ENCODE measurements at regions not wholly inside any gene's neighbourhood (a gene's known extent, or its start where the extent isn't known, plus 50 kb on each side); places are given as distances from the start of the nearest gene placed in this dataset.

DNA sequence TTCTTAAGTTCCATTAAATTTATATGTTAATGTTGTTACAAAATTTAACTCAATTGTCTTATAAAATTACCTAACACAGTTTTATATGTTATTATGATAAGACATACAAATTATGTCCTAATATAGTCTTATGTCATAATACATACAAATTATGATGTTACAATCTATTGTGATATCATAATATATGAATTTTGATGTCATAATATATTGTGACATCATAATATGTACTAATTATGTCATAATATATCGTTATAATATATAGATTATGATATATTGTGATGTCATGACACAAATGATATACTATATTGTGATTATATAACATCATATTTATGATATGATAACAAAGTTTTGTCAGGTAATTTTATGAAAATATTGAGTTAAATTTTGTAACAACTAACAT lies 1789.6 kb downstream of the TP53TG3F start:
- no peak overlapping the region for H3K27ac ChIP-seq (replicated peaks)
- TF ChIP-seq SPI1 (IDR thresholded peaks at IDR 0.05; ENCODE audit: borderline replicate concordance, low read depth) = no peak
- TF ChIP-seq POLR2AphosphoS5 (IDR thresholded peaks at IDR 0.05; ENCODE audit: low read depth) = no peak
- TF ChIP-seq GABPA (IDR thresholded peaks at IDR 0.05; ENCODE audit: low read depth) = no peak
- H3K27me3 ChIP-seq (ENCODE audit: insufficient read depth, poor library complexity, severe bottlenecking) = no peaks in the 10 kb centered on the region
- DNase-seq (ENCODE audit: low read depth in 1 of 2, low spot score in 1 of 2) = no peak
- no peak overlapping the region for H3K4me3 ChIP-seq (replicated peaks; ENCODE audit: insufficient read depth, low read length)

DNA sequence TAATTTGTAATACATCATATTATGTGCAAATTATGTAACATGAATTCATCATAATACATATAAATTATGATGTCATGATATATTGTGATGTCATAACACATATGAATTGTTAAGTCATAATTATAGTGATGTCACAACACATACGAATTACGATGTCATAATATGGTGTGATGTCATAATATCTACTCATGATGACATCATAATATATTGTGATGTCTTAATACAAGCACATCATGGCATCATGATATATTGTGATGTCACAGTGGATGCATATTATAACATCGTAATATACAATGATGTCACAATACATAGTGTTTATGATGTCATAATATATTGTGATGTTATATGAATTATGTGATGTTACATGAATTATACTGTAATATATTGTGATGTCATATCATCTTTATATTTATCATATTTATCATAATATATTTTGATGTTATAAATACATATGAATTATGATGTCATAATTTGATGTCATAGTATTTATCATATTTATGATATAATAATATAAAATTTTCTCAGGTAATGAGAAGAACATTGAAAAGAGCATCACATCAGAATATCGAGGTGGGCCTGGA lies 1793.0 kb downstream of the TP53TG3F start:
- peak in 1 of 2 experiments; percentile 24 for DNase-seq (ENCODE audit: low read depth in 1 of 2, low spot score in 1 of 2)
- Histone ChIP-seq H3K4me3 (replicated peaks; ENCODE audit: insufficient read depth, low read length) (no peak overlapping the region), H3K27me3 (ENCODE audit: insufficient read depth, poor library complexity, severe bottlenecking) (no peaks in the 10 kb centered on the region), H3K27ac (replicated peaks) (no peak overlapping the region)
- TF ChIP-seq SPI1 (IDR thresholded peaks at IDR 0.05; ENCODE audit: borderline replicate concordance, low read depth) (no peak), CTCF (IDR thresholded peaks at IDR 0.05; ENCODE audit: insufficient read depth, low read length) (no peak), GABPA (IDR thresholded peaks at IDR 0.05; ENCODE audit: low read depth) (no peak), POLR2AphosphoS5 (IDR thresholded peaks at IDR 0.05; ENCODE audit: low read depth) (no peak)
- TF ChIP-seq, protein P1, sequence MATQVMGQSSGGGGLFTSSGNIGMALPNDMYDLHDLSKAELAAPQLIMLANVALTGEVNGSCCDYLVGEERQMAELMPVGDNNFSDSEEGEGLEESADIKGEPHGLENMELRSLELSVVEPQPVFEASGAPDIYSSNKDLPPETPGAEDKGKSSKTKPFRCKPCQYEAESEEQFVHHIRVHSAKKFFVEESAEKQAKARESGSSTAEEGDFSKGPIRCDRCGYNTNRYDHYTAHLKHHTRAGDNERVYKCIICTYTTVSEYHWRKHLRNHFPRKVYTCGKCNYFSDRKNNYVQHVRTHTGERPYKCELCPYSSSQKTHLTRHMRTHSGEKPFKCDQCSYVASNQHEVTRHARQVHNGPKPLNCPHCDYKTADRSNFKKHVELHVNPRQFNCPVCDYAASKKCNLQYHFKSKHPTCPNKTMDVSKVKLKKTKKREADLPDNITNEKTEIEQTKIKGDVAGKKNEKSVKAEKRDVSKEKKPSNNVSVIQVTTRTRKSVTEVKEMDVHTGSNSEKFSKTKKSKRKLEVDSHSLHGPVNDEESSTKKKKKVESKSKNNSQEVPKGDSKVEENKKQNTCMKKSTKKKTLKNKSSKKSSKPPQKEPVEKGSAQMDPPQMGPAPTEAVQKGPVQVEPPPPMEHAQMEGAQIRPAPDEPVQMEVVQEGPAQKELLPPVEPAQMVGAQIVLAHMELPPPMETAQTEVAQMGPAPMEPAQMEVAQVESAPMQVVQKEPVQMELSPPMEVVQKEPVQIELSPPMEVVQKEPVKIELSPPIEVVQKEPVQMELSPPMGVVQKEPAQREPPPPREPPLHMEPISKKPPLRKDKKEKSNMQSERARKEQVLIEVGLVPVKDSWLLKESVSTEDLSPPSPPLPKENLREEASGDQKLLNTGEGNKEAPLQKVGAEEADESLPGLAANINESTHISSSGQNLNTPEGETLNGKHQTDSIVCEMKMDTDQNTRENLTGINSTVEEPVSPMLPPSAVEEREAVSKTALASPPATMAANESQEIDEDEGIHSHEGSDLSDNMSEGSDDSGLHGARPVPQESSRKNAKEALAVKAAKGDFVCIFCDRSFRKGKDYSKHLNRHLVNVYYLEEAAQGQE (IDR thresholded peaks at IDR 0.05; ENCODE audit: insufficient replicate concordance, low read depth) = no peak

GRCh38 chr16:35255186-35255803 lies 1795.9 kb downstream of the TP53TG3F start:
- Histone ChIP-seq H3K27me3 (ENCODE audit: insufficient read depth, poor library complexity, severe bottlenecking) (no peaks in the 10 kb centered on the region), H3K27ac (replicated peaks) (no peak overlapping the region), H3K4me3 (replicated peaks; ENCODE audit: insufficient read depth, low read length) (no peak overlapping the region)
- DNase-seq (ENCODE audit: low read depth in 1 of 2, low spot score in 1 of 2) = no peak
- TF ChIP-seq, protein P1 (IDR thresholded peaks at IDR 0.05; ENCODE audit: insufficient replicate concordance, low read depth) = no peak
- no peak for TF ChIP-seq GABPA (IDR thresholded peaks at IDR 0.05; ENCODE audit: low read depth)
- no peak for TF ChIP-seq POLR2AphosphoS5 (IDR thresholded peaks at IDR 0.05; ENCODE audit: low read depth)
- no peak for TF ChIP-seq SPI1 (IDR thresholded peaks at IDR 0.05; ENCODE audit: borderline replicate concordance, low read depth)

GRCh38 chr16:35255816-35256215 lies 1796.4 kb downstream of the TP53TG3F start:
- no peak overlapping the region for H3K27ac ChIP-seq (replicated peaks)
- no peak overlapping the region for H3K4me3 ChIP-seq (replicated peaks; ENCODE audit: insufficient read depth, low read length)
- TF ChIP-seq, protein P1 (IDR thresholded peaks at IDR 0.05; ENCODE audit: insufficient replicate concordance, low read depth) = no peak
- no peak for TF ChIP-seq CTCF (IDR thresholded peaks at IDR 0.05; ENCODE audit: insufficient read depth, low read length)
- no peak for TF ChIP-seq SPI1 (IDR thresholded peaks at IDR 0.05; ENCODE audit: borderline replicate concordance, low read depth)
- TF ChIP-seq GABPA (IDR thresholded peaks at IDR 0.05; ENCODE audit: low read depth) = no peak
- no peak for TF ChIP-seq POLR2AphosphoS5 (IDR thresholded peaks at IDR 0.05; ENCODE audit: low read depth)
- DNase-seq (ENCODE audit: low read depth in 1 of 2, low spot score in 1 of 2) = no peak
- no peaks in the 10 kb centered on the region for H3K27me3 ChIP-seq (ENCODE audit: insufficient read depth, poor library complexity, severe bottlenecking)
